Ishikawa (cell line): ENCODE measurements at regions not wholly inside any gene's neighbourhood (a gene's known extent, or its start where the extent isn't known, plus 50 kb on each side); places are given as distances from the start of the nearest gene placed in this dataset.

Source experiments
- CEBPB ChIP-seq: IDR thresholded peaks from 2 replicates; pipeline ENCODE4 v1.6.1; 2012
- CREB1 ChIP-seq: IDR thresholded peaks from 2 replicates; pipeline ENCODE4 v1.6.1; 2012; ENCODE audit warnings: low read depth
- EP300 ChIP-seq: IDR thresholded peaks from 2 replicates; pipeline ENCODE4 v1.6.1; 2012; ENCODE audit warnings: borderline replicate concordance
- FOXM1 ChIP-seq: IDR thresholded peaks from 2 replicates; pipeline ENCODE4 v1.6.1; 2012; ENCODE audit warnings: low read depth, borderline replicate concordance
- MAX ChIP-seq: IDR thresholded peaks from 2 replicates; pipeline ENCODE4 v1.6.1; 2012
- NFIC ChIP-seq: IDR thresholded peaks from 2 replicates; pipeline ENCODE4 v1.6.1; 2012
- REST ChIP-seq: IDR thresholded peaks from 2 replicates; pipeline ENCODE4 v1.6.1; 2012; ENCODE audit warnings: low read depth, mild to moderate bottlenecking
- TAF1 ChIP-seq: IDR thresholded peaks from 2 replicates; pipeline ENCODE4 v1.6.1; 2012; ENCODE audit warnings: low read depth, mild to moderate bottlenecking
- TCF12 ChIP-seq: IDR thresholded peaks from 2 replicates; pipeline ENCODE4 v1.6.1; 2012; ENCODE audit warnings: low read depth
- TEAD4 ChIP-seq: IDR thresholded peaks from 2 replicates; pipeline ENCODE4 v1.6.1; 2012
- USF1 ChIP-seq: IDR thresholded peaks from 2 replicates; pipeline ENCODE4 v1.6.1; 2012
- YY1 ChIP-seq: IDR thresholded peaks from 2 replicates; pipeline ENCODE4 v1.6.1; 2012; ENCODE audit warnings: low read depth

GRCh38 chr6:23212398-23212797, 643.0 kb downstream of the HDGFL1 start:
- no peak for TF ChIP-seq NFIC
- no peak for TF ChIP-seq MAX
- TF ChIP-seq CREB1 = no peak
- TF ChIP-seq TAF1 = no peak
- no peak for TF ChIP-seq YY1
- no peak for TF ChIP-seq CEBPB
- no peak for TF ChIP-seq EP300
- TF ChIP-seq TCF12 = no peak
- no peak for TF ChIP-seq USF1
- no peak for TF ChIP-seq REST
- TF ChIP-seq FOXM1 = no peak
- TF ChIP-seq TEAD4 = no peak
